ENCODE measurements at regions not wholly inside any gene's neighbourhood (a gene's known extent, or its start where the extent isn't known, plus 50 kb on each side); places are given as distances from the start of the nearest gene placed in this dataset.

DNA sequence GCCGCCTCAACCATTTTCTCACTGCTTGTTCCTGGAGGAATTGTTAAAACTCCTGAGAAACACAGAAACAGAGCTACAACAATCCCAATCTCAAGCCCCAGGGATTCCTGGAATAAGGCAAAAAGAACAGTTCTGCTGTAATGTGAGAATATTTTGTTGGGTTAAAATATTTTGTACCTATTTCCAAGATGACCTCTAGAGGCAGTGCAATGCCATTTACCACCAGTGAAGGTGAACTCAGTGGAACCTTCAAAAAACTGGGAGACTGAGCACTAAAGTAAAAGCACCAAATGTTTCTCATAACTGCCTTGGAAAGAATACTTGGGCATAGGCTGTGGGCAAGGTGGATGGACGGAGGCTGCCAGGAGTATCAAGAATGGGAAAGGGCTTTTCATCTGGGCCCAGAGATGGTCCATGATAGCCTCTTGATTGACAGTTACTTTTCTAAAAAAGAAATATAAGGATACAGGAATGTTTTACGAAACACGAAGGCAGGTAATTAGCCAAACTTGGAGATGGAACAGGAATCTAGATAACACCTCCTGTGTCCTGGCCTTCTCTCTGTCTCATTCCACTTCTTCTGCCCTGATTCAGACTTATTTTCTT lies 334.0 kb upstream of the FLRT2 start:
- DNase-seq (ENCODE audit: low read depth in 1 of 2, low spot score in 1 of 2), result no peak
- Histone ChIP-seq H3K27ac (replicated peaks) (no peak overlapping the region), H3K4me3 (replicated peaks; ENCODE audit: insufficient read depth, low read length) (no peak overlapping the region), H3K27me3 (ENCODE audit: insufficient read depth, poor library complexity, severe bottlenecking) (no peaks in the 10 kb centered on the region)
- TF ChIP-seq, protein P1, sequence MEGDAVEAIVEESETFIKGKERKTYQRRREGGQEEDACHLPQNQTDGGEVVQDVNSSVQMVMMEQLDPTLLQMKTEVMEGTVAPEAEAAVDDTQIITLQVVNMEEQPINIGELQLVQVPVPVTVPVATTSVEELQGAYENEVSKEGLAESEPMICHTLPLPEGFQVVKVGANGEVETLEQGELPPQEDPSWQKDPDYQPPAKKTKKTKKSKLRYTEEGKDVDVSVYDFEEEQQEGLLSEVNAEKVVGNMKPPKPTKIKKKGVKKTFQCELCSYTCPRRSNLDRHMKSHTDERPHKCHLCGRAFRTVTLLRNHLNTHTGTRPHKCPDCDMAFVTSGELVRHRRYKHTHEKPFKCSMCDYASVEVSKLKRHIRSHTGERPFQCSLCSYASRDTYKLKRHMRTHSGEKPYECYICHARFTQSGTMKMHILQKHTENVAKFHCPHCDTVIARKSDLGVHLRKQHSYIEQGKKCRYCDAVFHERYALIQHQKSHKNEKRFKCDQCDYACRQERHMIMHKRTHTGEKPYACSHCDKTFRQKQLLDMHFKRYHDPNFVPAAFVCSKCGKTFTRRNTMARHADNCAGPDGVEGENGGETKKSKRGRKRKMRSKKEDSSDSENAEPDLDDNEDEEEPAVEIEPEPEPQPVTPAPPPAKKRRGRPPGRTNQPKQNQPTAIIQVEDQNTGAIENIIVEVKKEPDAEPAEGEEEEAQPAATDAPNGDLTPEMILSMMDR (IDR thresholded peaks at IDR 0.05; ENCODE audit: insufficient read depth, low read length), result no peak
- TF ChIP-seq GABPA (IDR thresholded peaks at IDR 0.05; ENCODE audit: low read depth) (no peak), SPI1 (IDR thresholded peaks at IDR 0.05; ENCODE audit: borderline replicate concordance, low read depth) (no peak), POLR2AphosphoS5 (IDR thresholded peaks at IDR 0.05; ENCODE audit: low read depth) (no peak)
- TF ChIP-seq, protein P2, sequence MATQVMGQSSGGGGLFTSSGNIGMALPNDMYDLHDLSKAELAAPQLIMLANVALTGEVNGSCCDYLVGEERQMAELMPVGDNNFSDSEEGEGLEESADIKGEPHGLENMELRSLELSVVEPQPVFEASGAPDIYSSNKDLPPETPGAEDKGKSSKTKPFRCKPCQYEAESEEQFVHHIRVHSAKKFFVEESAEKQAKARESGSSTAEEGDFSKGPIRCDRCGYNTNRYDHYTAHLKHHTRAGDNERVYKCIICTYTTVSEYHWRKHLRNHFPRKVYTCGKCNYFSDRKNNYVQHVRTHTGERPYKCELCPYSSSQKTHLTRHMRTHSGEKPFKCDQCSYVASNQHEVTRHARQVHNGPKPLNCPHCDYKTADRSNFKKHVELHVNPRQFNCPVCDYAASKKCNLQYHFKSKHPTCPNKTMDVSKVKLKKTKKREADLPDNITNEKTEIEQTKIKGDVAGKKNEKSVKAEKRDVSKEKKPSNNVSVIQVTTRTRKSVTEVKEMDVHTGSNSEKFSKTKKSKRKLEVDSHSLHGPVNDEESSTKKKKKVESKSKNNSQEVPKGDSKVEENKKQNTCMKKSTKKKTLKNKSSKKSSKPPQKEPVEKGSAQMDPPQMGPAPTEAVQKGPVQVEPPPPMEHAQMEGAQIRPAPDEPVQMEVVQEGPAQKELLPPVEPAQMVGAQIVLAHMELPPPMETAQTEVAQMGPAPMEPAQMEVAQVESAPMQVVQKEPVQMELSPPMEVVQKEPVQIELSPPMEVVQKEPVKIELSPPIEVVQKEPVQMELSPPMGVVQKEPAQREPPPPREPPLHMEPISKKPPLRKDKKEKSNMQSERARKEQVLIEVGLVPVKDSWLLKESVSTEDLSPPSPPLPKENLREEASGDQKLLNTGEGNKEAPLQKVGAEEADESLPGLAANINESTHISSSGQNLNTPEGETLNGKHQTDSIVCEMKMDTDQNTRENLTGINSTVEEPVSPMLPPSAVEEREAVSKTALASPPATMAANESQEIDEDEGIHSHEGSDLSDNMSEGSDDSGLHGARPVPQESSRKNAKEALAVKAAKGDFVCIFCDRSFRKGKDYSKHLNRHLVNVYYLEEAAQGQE (IDR thresholded peaks at IDR 0.05; ENCODE audit: insufficient replicate concordance, low read depth), result no peak

DNA sequence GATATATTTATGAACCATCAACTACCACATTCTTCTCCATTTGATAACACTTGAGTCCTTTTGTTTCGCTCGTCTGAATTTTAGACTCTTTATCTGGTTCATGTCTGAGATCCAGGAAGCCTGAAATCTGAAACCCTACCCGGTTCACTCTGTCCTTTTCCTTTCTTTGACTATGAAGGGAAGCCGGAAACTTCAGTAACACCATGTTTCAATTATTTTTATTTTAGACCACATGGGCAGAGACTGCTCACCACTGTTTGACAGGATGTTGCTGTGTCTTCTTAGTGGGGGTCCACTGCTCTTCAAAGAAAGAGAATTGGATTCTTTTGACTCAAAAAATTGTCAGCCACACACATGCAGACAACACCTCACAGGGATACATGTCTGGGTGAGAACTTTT lies 331.9 kb upstream of the FLRT2 start:
- no peak for DNase-seq (ENCODE audit: low read depth in 1 of 2, low spot score in 1 of 2)
- no peak for TF ChIP-seq POLR2AphosphoS5 (IDR thresholded peaks at IDR 0.05; ENCODE audit: low read depth)
- no peak for TF ChIP-seq GABPA (IDR thresholded peaks at IDR 0.05; ENCODE audit: low read depth)
- TF ChIP-seq, protein P2 (IDR thresholded peaks at IDR 0.05; ENCODE audit: insufficient replicate concordance, low read depth), result no peak
- TF ChIP-seq SPI1 (IDR thresholded peaks at IDR 0.05; ENCODE audit: borderline replicate concordance, low read depth), result no peak
- TF ChIP-seq, protein P1 (IDR thresholded peaks at IDR 0.05; ENCODE audit: insufficient read depth, low read length), result no peak
- H3K4me3 ChIP-seq (replicated peaks; ENCODE audit: insufficient read depth, low read length), result no peak overlapping the region
- no peak overlapping the region for H3K27ac ChIP-seq (replicated peaks)
- no peaks in the 10 kb centered on the region for H3K27me3 ChIP-seq (ENCODE audit: insufficient read depth, poor library complexity, severe bottlenecking)

DNA sequence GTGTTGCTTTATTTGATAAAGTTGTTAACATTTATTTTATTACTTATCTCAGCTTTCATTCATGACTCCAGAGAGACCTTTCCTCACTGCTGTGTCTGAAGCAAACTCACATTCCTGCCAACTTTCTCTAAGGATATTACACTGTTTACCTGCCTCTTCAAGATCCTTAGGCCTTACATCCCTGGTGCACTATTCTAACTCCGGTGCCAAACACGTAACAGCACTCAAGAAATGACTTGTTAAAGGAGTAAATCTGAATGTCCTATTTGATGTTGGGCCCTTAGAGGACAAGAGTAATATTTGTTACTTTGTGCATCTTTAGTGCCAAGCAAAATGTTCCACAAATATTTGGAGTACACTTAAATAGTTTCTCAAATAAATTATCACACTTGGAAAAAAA lies 324.1 kb upstream of the FLRT2 start:
- DNase-seq (ENCODE audit: low read depth in 1 of 2, low spot score in 1 of 2), result no peak
- H3K27me3 ChIP-seq (ENCODE audit: insufficient read depth, poor library complexity, severe bottlenecking), result no peaks in the 10 kb centered on the region
- TF ChIP-seq, protein P2 (IDR thresholded peaks at IDR 0.05; ENCODE audit: insufficient replicate concordance, low read depth), result no peak
- no peak for TF ChIP-seq GABPA (IDR thresholded peaks at IDR 0.05; ENCODE audit: low read depth)
- TF ChIP-seq POLR2AphosphoS5 (IDR thresholded peaks at IDR 0.05; ENCODE audit: low read depth), result no peak
- no peak for TF ChIP-seq SPI1 (IDR thresholded peaks at IDR 0.05; ENCODE audit: borderline replicate concordance, low read depth)
- TF ChIP-seq, protein P1 (IDR thresholded peaks at IDR 0.05; ENCODE audit: insufficient read depth, low read length), result no peak
- H3K27ac ChIP-seq (replicated peaks), result no peak overlapping the region
- no peak overlapping the region for H3K4me3 ChIP-seq (replicated peaks; ENCODE audit: insufficient read depth, low read length)
